ENCODE measurements at regions not wholly inside any gene's neighbourhood (a gene's known extent, or its start where the extent isn't known, plus 50 kb on each side); places are given as distances from the start of the nearest gene placed in this dataset.

DNA sequence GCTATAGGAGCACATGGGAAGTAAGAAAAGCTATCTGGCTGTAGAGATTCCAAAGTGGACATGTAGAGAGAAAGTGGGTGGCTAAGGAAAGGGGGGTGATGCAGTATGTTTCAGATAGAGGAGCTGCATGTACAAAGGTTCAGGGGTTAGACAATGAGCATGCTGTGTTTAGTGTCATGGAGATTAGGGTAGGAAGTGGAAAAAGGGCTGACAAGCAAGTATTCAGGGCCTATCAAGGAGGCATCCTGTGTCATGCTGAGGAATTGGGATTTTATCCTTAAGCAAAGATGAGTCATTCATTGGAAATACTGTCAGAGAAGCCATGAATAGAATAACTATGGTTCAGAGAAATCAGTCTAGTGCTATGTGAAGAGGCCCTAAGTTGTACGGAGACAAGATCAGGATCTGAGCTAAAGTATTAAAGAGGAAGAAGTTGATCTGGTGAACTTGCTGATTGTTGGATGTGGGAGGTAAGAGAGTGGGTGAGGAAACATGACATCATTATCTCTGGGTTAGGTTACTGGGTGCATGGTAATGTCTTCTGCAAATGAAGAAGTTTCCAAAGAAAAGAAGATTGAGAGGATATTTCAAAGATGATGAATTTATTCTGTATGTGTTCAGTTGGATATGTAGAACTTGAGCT lies 176.7 kb upstream of the GOLIM4 start:
- no peak for FAIRE-seq

GRCh38 chr3:168271932-168272331 lies 176.2 kb upstream of the GOLIM4 start:
- no peak for FAIRE-seq

DNA sequence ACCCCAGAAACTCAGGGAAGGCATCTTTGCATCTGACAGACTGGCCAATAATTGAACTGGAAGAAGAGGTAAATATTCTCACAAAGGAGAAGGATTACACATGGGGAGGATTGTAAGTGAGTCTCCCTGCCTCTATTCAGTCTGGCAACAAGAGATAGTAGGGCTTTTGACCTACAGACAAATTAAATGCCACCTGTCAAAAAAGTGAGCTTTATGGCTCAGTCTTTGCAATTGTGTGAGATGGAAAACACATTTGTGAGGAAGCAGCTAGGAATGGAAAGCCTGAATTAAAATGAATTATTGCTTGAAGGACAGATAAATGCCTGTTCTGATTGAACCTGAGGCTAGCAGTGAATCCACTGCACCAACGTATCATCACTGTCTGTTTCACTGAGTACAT lies 173.3 kb upstream of the GOLIM4 start:
- no peak for FAIRE-seq

DNA sequence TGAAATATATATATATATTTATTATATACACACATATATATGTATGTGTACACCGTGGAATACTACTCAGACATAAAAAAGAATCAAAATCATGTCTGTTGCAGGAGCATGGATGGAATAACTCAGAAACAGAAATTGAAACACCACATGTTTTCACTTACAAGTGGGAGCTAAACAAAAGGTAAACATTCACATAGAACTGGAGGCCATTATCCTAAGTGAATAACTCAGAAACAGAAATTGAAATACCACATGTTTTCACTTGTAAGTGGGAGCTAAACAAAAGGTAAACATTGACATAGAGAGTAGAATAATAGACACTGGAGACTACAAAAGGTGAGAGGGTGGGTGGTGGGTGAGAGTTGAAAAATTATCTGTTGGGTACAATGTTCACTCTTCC lies 171.5 kb upstream of the GOLIM4 start:
- FAIRE-seq = no peak

DNA sequence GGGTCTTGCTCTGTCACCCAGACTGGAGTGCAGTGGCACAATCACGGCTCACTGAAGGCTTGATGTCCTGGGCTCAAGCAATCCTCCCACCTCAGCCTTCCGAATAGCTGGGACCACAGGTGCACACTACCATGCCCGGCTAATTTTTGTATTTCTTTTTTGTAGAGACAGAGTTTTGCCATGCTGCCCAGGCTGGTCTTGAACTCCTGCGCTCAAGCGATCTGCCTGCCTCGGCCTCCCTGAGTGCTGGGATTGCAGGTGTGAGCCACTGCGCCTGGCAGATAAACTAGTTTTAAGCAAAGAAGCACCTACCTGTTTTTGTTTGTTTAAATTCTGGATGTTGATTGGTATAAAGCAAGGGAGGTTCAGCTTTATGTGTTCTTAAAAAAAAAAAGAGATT lies 170.6 kb upstream of the GOLIM4 start:
- FAIRE-seq = no peak

DNA sequence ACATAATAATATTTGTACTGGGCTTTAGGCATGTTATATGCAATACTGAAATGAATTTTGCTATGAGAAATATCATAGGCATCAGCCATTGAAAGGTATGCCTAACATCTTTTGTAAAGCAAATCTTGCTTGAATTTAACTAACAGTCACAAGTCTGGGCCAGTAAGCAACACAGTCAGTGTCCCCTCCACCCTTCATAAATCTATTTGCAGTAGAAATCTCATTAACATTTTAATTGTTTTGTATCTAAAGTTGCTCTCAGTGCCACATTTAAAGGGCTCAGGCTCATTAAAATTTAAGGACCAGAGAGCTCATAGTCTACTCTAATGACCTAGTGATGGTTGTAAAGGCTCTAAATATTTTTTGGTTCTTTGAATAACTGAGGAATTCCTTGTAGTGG lies 167.2 kb upstream of the GOLIM4 start:
- FAIRE-seq = no peak

DNA sequence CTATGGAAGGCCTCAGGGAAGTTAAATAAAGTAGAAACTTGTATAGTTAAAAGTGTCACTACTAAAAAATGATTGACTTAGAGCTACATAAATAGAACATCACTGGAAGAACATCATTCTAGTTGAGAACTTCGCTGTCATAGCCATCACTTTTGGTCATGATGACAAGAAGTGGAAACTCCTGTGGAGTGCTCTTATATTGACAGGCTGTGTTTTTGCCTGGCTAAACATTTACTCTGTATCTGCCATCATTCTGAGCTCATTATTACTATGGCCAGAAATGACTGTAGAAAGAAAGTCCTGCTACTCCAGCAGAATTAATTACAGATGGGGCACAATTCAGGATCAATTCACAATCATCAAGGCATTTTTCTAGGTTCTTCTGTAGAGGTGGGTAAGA lies 165.1 kb upstream of the GOLIM4 start:
- FAIRE-seq = no peak

- FAIRE-seq = no peak
Observed at GRCh38 chr3:168251371-168251770, 155.6 kb upstream of the GOLIM4 start.

GRCh38 chr3:168250415-168250861 lies 154.7 kb upstream of the GOLIM4 start:
- FAIRE-seq = no peak

GRCh38 chr3:168249550-168250414 lies 154.1 kb upstream of the GOLIM4 start:
- no peak for FAIRE-seq

- no peak for FAIRE-seq
Observed at GRCh38 chr3:168249205-168249549, 153.5 kb upstream of the GOLIM4 start.

DNA sequence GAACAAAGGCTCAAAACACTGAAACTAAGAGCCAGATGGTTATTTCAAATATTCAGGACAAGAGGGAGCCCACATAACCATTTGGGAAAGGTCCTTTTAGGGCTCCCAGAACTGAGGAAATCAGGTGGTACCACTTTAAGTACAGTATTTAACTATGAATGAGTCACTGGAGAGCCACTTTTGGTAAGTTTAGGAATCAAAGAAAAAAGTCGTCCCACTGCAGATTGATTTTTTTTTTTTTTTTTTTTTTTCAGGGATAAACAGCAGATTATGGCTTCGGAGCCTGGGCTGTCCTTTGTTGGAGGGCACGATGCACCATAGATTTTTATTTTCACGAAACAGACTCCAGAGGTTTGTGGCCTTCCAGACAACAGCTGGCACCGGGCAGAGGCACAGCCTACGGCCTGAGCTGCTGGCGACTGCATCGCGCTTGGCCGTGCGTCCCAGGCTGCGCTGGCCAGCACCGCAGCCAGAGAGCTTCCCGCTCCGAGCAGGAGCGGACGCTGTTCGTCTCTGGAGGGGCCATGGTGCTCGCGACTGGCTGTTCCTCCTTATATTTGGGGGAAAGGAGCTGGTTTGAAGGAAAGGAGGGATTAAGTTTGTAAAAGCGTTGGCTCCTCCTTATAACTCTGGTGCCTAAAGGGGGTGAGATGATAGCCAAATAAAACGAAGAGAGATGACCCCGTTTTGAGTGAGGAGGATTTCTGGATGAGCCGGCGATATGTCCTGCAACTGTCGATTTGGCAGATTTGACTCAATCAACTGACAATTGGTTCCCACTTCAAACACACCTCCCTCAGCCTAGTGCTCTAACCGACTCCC lies 152.9 kb upstream of the GOLIM4 start:
- FAIRE-seq = no peak

DNA sequence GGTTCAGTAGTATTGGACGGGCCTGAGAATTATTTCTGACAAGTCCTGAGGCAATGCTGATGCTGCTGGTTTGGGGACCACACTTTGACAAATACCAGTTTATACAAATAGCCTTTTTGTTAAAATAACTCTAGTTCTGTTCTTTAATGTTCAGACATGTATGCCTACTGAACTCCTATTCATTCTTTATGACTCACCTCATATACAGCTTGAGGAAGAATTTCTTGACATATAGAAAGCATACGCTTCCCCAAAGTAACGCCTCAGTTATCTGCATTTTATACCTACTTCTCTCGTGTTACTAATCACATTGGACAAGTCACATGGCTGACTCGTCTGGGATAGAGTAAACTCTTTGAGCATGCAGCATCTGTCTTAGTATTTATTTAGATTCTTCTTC lies 145.4 kb upstream of the GOLIM4 start:
- no peak for FAIRE-seq

GRCh38 chr3:168239287-168239686 lies 143.6 kb upstream of the GOLIM4 start:
- no peak for FAIRE-seq

DNA sequence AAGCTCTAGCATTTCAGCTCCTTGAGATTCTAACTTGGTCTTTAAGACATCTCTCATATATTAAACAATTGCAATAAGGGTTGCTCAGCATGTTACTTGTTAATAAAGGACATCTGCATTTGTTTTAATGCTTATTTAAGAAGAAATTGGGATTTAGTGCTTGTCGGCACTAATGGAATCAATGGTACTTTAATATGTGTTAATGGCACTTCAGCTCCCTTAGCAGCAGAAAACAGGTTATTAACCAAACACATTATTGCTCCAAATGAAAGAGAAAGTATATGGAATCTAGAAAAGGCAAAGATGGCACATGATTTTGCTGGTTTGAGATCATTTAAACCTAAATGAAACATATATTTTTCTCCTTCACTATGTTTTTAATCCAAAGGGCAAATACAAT lies 137.3 kb upstream of the GOLIM4 start:
- no peak for FAIRE-seq

DNA sequence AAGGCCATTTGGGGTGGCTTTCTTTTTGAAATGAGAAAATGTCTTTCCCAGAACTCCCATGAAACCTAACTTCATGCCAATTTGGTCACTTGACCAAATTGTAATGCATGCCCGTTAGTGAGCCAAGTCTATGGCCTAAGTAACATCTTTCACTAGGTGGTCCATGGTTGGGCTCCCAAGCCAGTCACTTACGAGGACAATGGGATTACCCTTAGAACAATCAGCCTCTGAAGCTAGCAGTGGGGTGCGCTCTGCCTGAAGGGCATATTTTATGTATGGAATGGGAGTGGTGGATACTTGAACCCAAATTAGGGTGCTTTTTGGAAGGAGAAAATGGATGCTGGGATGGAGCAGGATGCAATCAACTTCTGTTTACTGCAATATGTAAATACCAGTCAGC lies 127.4 kb upstream of the GOLIM4 start:
- FAIRE-seq = no peak

DNA sequence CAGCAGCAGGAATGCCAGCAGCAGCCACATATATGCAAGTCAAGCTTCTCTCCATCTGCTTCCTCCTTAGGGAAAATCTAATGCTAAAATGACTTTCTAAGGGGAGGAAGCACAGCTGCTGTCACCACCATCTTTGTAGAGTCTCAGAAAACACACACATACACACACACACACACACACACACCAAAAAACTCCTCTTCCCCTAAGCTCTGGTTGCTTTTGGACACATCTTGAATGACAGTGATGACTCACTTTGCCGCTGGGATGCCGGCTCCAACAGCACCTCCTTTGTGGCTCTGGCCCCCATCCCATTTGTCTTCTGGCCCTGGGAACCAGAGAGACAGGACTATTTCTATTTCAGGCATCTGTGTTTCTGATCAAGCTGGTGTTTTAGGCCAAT lies 124.8 kb upstream of the GOLIM4 start:
- FAIRE-seq = no peak

DNA sequence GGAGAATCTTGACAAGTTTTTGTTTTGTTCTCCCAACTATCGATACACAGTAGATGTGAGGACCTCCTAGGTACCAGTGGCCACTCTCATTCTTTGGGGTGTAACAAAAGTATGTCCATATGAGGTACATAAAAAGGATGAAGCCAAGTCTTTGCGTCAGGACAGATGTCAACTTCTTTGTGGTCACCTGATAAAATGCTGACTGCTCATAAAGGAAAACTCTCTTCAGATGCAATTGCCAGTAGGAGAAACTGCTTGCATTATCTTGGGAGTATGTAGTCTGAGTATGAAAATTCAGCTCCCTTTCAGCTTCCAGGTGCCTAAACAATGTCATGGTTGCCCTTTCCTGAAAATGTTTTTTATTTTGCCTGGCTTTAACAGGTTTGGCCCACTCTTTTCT lies 123.8 kb upstream of the GOLIM4 start:
- FAIRE-seq = no peak

DNA sequence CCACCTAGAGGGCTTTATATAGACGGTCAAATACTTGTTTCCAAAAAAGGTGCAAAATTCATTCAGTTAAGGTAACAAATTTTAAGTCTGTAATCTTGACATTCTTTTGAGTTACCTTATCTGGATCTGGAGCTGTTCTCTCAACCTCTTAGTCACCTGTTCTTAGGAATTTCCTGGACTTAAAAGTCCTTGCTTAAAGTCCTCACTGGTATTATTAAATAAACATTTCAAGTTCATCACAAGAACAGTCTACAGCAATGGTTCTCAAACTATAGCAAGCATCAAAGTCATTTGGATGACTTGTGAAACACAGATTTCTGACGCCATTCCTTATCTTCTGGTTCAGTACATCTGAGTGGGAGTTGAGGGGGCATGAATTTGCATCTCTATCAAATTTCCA lies 122.9 kb upstream of the GOLIM4 start:
- no peak for FAIRE-seq

DNA sequence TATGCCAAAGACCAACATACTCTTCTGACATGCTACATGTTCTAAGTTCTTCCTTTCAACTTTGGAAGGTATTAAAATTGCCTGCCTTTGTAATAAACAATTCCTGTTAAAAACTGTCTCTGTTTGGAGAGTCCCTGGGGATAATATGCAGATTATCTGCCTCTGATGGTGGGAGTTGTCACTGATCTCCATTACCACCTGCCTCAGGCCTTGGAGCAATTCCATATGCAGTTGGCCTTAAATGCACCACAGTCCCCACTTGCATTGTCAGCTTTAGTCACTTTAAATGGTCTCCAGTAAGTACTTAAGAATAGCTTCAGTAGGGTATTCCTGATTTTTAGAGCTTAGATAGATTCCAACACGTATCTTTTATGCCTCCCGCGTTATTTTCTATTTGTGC lies 121.1 kb upstream of the GOLIM4 start:
- FAIRE-seq = no peak

GRCh38 chr3:168213920-168214319 lies 118.2 kb upstream of the GOLIM4 start:
- FAIRE-seq = no peak

DNA sequence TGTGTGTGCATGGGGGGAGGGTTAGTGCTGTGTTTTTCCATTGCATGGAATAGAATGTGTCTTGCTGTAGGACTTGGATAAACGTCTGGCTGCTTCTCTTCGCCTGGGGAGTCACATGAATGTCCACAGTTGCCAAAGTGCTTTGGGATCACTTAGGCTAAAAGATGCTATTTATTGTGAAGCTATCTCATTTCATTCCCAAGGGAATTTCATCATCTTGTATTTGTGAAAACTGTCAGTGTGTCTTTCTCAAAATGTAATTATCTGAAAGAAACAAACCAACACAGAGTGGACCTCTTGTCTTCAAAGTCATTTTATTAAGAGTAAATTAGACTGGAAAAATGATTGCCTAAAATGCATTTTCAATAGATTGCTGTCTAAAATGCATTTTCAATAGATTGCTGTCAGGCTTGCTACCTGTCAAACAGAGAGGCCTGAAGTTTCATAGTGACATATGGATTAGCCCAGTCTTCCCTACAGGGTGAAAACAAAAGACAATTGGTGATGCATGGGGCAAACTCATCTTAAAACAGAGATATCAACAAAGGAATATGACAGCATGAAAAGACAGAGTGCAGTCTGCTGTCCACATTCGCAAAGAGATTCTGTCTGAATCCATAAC lies 117.1 kb upstream of the GOLIM4 start:
- no peak for FAIRE-seq

GRCh38 chr3:168205451-168205850 lies 109.7 kb upstream of the GOLIM4 start:
- FAIRE-seq = no peak

All from A204.1 (cell line).